HG02642 (cell line): ENCODE measurements at regions not wholly inside any gene's neighbourhood (a gene's known extent, or its start where the extent isn't known, plus 50 kb on each side); places are given as distances from the start of the nearest gene placed in this dataset.

Experiments
- ATAC-seq: cut with Tn5 transposase; IDR thresholded peaks from one replicate; pipeline ENCODE4 v1.9.1; 2021; ENCODE audit warnings: mild to moderate bottlenecking; ENCODE audit not compliant: unreplicated experiment, poor library complexity

DNA sequence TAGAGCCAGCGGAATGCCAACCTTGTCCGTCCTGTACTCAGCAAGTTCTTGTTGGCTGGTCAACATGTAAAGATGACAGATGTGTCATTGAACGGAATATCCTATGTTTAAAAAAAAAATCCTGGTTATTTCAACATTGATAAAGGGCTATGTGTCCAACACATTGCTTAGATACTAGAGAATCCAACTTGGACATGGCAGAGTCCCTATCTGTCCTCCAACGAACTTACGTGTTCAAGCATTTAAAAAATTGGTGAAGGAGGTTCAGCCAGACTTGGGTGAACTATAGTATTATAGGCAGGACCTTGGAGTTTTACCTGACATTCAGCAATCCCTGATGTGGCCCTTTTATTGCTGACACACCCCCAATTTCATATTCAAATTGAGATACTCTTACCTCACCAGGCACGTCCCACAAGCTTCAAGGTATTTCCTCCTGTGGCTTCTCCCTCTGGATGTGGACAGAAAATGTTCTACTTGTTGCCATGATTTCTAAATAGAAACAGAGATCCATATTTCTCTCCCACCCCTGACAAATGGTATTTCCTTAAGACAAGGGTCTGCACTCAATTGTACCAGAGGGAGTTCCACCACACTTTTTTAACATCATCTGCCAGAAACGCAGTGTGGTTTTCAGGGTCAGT, 207.7 kb upstream of the TPM1 start:
- no peak for ATAC-seq

DNA sequence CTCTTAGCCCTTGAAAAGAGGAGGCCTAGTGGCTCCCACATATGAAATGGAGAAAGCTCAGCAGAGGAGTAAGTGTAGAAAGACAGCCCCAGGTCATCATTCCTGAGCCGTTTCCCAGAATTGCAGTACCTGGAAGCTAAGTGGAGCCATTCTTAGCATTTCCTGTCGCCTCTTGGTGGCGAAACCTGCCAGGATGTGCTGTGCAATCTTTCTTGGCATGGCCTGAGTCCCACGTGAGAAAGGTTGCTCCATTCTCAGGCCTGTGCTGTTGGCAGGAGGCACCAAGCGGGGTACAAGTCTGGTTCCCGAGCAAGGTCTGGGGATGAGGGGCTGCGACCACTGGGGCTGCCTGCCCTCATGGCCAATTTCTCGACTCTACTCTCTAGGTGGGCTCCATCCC, 207.2 kb upstream of the TPM1 start:
- no peak for ATAC-seq

DNA sequence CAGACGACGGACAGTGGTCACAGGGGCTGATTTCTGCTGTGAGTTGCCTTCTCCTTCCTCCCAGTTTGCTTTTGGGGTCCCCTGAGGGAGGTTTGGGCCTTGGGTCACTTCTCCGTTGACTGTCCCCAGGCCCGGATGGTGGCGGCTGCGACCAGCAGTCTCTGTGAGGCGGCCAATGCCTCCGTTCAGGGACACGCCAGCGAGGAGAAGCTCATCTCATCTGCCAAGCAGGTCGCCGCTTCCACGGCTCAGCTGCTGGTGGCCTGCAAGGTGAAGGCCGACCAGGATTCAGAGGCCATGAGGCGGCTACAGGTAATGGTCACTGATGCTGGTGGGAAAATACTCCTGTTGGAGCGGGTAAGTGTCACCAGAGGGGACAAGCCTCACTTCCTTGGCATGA, 206.8 kb upstream of the TPM1 start:
- ATAC-seq: no peak

DNA sequence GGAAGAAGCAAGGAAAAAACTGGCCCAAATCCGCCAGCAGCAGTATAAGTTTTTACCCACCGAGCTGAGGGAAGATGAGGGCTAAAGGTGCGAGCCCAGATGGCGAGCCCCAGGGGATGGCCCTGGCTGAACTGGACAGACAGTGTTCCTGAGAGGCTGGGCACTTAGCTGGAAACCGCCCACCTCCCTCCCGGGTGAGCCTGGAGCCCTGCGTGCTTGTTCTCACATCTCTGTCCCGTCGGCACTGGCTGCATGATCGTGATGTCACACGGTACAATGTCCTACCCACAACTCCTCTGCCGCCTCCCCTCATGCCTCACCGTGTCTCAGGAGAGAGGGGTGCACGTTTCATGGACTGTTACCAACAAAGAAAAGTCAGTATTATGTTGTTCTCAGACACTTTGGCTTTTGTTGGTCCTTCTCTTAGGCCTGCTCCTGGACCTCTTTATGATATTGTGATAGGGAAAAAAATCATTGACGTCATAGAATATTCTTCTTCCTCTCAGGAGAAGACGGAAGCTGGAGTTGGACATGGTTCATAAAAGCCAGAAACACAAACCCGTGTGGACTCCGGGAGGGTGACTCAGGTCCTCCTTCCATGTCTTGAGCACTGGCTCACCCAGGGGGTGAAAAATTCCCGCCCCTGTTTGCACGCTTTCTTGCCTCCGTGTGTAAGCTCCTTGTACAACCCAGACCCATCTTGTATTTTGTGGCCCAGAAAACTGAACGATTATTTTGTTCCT, 201.8 kb upstream of the TPM1 start:
- no peak for ATAC-seq

DNA sequence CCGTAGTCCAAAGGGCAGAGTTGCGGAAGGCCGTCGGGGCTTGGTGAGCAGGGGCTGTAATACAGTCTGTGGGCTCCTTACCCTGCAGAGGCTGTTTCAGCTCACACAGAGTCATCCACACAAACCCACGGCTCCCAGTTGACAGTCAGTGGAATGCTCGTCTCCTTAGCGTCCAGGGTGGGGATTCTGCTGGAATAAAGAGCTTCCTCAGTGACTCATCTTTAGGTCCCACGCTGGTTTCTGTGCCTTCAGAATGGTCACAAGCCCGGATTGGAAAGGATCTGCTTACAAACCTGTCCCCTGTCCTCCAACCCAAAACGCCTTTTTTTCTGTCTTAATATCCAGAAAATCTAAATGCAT, 201.3 kb upstream of the TPM1 start:
- no peak for ATAC-seq

DNA sequence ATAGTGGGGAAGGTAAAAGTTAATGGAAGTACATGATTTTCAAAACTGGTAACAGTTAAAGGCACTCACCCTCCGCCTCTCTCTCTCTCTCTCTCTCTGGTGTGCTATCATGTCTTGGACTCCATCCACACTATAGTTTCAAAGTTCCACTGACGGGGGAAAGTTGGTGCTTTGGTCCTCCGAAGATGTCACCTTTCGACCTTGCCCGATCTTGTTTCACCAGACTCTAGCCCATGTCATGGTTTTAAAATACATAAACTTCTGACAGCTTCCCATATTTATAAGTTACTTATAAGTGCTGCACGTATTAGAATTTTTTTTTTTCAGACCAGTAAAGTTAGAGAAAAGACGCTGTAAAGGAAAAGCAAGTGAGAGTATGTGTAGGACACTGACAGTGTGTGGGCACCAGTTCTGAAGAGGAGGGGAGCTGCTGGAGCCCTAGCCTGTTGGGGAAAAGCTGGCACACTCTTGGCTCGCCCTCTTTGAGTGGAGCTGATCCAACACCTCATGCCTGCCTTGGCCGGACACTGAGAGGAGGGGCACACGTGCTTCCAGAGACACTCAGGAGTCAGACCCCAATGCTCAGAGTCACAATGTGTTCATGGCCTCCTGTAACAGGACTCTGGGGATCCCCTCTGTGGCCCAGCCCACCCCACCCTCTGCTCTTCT, 200.5 kb upstream of the TPM1 start:
- no peak for ATAC-seq

DNA sequence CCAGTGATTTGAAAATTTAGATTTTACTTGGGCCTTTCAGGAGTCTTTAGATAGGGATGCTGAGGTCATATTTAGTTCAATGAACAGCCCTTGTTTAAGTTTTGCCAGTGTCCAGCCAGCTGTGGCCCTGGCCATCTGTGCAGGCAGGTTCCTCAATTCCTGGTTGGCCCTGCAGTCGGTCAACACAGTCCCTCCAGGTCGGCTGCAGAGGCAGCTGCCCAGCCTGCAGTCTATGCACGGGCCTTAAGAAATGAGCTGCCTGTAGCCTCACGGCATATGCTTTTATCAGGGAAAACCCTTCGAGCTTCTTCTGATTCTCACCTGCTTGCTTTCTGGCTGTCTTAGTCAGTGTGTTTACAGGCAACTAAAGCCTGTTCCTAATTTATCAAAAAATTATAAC, 199.2 kb upstream of the TPM1 start:
- no peak for ATAC-seq

DNA sequence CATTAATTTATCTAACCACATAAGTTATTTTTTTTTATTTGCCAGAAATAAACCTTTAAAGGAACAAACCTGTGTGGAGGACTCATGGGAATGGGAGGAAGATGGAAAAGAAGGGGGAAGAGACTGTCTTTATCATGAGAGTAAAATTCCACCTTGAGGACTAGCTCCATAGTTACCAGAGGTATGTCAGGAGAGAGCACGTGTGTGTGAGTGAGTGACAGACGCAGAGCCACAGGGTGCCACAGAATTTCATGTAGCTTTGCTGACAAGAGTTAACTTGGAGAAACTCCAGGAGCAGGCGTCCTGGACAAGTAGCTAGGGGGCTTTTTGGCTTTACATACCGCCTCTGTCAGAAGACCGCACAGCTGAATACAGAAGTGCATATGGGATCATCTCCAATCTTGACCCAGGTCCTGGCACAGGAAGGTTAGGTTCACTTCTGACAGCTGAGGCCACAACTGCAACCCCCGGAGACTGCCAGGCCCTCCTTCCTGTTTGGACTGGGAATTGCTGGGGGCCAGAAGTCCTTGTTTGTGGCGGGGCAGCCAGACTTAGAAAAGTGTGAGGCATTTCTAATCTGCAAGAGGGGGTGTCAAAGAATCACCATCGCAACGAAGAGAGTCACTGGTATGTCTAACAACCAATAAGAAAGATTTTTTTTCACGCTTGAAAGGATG, 197.8 kb upstream of the TPM1 start:
- ATAC-seq: no peak

DNA sequence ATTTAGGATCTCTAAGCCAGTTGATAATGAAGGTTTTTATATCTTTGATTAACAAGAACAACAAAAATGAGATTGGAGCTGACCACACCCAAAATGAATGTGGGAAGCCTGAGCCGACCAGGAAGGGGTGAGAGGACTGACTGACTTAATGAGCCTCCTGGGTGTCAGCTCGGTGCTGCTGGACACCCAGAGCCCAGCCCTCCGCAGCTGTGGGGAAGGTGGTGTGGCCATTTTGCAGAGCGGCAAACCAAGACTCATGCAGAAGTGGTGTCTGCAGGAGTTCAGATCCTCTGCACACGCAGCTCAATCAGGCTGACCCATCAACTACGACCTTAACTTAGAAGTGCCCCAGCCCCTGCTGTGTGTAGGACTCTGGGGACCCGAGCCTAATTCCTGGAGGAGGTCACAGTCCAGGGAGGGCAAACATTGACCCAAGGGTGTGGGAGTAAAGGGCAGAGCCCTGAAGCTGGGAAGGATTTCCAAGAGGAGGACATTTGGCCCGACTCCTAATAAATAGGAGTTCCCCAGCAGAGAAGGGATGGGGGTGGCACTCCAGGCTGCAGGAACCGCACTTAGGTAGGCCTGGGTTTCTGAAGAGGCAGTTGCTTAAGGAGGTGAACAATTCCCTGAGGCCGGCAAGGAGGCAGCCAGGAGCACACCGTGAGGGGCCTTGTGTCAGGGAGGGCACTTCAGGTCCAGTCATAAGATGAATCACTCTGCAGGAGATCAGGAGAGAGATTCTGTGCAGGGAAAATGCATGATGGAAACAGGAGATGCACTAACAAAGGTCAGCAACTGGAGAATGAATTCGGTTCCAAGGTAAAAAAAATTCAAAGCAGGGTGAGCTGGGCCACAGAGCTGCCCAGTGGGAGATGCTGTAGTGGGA, 197.1 kb upstream of the TPM1 start:
- ATAC-seq: no peak

DNA sequence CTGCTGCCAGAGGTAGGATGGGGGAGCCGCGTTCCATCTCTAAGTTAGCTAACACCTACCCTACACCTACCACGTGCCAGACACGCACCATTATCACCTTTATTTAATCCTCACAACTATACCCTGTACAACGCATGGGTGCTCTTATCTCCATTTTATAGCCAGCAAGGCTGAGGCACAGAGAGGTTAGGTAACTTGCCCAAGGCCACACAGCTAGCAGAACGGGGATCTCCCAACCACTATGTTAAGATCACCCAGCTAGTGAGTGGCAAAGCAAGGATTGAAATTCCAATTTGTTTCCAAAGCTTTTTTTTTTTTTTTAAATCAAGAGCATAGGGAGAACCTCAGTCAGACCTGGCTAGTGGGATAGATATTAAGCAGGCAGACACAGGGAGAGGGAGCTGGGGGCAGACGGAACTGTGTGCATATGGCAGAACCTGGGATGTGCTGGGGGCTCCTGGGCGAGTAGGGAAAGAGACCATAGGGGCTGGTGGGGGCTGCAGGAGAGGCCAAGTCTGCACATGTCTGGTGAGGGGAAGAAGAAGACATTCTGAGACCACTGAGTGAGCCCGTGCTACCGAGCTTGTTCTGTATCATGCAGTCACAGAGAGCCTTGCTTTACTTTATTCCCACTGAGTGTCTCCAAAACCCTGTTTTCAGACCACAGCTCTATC, 196.3 kb upstream of the TPM1 start:
- ATAC-seq: no peak

DNA sequence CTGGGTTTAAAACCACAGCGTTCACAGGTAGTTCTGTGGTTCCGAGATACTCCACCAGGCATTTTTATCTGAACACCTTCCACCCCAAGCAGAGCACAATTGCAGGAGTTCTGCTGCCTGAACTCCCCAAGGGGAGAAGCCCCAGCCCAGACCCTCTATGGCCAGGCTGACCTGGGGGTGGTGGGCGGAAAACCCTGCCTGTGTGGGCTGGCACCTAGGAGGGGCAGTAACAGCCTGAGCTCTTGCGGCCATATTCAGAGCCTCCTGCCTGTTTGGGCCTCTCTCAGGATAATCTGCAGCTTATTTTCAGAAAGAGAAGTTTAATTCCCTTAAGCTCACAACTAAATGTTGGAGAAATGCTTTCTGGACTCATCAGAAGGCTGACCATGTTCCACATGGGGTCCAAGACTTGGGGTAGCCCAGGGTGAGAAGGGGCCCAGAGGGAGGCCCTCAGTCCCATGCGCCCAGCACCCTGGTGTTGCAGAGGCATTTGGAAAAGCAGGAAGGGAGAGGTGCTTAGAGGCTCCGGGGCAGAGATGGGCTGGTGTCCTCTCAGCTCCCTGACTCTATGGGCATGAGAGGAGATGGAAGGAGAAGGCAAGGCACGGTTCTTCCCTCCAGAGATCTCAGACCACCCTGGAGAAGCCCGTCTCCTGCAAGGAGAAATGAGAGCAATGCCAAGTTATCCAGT, 195.6 kb upstream of the TPM1 start:
- ATAC-seq: no peak

DNA sequence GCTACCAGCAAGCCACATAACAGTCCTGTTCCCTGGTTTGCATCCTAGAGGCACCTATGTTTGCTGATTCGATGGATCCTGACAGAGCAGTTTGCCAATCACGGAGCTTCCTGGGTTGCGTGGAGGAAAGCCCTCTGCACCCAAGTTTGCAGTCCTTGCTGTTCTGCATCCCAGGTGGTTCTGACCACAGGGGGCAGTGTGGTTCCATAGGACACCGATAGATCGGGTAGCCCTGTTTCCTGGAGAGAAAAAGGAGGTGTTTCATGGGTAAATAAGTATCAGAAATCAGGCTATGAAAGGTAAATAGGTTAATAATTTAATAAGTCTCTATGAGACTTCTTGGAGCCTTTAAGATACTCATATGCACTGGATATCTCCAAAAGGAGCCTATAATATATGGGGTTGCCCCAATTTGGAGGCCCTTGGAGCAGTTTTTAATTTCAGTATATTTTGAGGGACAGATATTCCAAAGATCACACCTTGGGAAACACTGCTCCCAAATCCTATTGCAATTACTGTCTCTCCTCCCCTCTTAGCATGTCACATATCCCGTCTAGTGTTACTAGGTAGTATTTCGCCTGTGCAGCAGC, 194.6 kb upstream of the TPM1 start:
- ATAC-seq: no peak

DNA sequence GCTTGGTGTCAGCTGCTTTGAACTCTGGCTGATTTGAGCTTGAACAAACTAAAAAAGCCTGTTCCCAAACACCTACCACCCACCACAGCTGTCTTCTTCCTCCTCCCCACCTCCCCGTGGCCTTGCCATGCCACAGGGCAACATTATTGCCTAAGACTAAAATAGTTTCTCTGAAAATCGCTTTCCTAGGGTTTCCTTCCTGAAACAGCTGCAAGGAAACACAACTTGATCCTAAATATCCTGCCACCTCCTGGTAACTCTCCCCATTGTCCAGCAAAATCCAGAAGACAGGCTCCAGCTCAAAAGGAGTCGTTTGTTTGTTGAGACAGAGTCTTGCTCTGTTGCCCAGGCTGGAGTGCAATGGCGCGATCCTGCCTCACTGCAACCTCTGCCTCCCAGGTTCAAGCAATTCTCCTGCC, 193.9 kb upstream of the TPM1 start:
- ATAC-seq: no peak

DNA sequence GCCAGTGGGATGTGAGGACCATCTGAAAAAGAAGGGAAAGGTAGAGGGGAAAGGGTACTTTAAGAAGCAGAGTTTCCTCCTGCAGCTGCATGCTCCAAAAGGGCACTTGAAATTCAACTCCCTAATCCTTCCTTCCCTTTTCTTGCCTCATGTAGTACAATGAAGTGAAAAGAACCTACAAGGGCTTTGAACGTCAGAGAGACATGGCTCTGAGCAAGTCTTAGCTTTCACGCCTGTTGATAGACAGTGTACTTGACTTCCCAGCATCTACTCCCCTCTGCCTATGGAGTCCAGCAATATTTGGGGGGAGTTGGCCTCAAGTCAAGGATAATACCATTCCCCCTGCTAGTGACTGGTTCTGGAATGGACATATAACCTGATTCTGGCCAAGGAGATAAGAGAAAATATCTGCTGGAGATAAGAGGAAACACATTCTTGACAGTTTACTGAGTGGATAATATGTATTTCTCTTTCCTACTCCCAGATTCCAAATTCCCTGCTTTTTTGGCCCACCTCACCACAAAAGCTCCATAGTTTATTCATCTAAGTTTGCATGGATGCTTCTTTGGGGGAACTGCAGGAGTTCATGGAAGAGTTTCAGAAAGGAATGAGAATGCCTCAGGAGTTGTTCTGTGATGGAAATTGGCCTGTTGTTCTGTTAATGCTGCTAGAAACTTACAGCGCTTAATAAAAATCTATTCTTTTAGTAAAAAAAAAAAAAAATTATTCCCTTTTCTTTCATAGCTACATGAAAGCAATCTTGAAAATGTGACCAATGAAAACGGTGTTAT, 193.0 kb upstream of the TPM1 start:
- no peak for ATAC-seq

DNA sequence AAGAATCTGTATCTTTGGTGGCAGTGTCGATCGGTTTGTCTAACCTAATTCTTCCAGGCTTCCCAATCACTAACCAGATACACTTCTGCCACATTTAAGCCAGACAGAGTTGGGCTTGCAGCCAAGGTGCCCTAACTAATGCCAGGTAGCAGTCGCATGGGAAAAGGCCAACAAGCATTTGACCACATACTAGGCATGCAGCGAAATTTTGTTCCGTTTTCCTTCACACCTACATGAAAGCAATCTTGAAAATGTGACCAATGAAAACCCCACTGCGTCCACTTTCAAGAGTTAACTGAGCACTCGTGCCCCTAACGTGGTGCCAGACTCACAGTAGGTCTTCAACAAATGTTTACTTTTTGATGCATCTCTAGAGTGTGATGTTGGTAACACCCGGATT, 192.2 kb upstream of the TPM1 start:
- no peak for ATAC-seq

DNA sequence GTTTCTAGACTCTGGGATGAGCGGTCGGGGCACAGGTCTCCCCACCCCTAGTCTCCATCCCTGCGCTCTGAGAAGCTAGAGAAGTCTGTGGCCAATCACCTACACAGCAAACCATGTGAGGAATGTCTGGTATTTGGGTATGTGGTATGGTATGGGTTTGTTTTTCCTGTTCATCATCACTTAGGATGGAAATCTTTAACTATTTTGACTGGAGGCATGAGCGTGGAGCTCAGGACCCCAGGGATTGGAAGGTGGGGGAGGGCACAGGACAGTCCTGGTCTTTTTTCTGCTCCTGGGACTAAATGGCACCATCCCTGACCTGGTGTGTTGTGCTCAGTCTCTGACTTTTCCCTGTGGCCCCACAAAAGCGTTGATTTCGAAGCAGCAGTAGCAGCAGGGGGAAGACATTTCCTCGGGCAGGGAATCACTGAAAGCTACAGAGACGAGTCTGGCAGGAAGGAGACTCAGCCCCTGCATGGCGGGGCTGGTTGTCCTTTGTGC, 191.7 kb upstream of the TPM1 start:
- ATAC-seq: no peak

DNA sequence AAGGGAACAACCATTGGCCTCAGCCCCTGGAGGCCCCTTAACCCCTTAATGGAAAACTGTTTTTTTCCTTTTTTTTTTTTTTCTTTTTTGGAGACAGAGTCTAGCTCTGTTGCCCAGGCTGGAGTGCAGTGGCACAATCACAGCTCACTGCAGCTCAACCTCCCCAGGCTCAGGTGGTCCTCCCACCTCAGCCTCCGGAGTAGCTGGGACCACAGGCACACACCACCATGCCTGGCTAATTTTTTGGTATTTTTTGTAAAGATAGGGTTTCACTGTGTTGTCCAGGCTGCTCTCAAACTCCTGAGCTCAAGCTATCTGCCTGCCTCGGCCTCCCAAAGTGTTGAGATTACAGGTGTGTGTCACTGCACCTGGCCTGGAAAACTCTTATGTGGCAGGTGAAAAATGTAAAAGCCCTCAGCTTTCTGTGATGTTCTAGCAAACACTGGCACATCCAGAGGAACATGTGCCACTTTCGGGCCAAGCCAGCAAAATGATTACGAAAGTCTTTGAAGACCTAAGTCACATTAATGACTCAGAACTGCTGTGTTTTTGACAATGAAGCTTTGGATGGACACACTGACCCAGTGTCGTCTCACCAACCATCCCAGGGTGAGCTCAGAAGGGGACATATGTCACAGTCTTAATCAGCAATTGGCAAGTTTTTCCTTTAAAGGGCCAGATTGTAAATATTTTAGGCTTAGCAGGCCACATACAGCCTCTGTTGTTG, 189.3 kb upstream of the TPM1 start:
- no peak for ATAC-seq
